Liver (tissue), 7 donors: ENCODE measurements at regions not wholly inside any gene's neighbourhood (a gene's known extent, or its start where the extent isn't known, plus 50 kb on each side); places are given as distances from the start of the nearest gene placed in this dataset.

Experiments
- DNase-seq: peaks from one replicate; pipeline ENCODE4 v3.0.0-alpha.2; 2017; ENCODE audit warnings: low spot score
- H3K27ac ChIP-seq, 2 donors: one replicate each; pipeline ENCODE4 v1.7.0; 2013; ENCODE audit warnings: inconsistent platforms in 2 of 2, low read length in 2 of 2, control low read depth in 1 of 2, low read depth in 1 of 2, mild to moderate bottlenecking in 1 of 2
- H3K27me3 ChIP-seq, 4 donors: one replicate each; pipeline versions ENCODE4 v1.6.1 to v1.7.0; 2013; ENCODE audit warnings: low read length in 3 of 4, inconsistent platforms in 1 of 4, mild to moderate bottlenecking in 1 of 4, moderate library complexity in 1 of 4; ENCODE audit not compliant: control insufficient read depth in 4 of 4, insufficient read depth in 4 of 4
- H3K36me3 ChIP-seq, 4 donors: one replicate each; pipeline versions ENCODE4 v1.6.1 to v1.7.0; 2013; ENCODE audit warnings: low read length in 3 of 4, mild to moderate bottlenecking in 3 of 4, low read depth in 1 of 4, moderate library complexity in 1 of 4; ENCODE audit not compliant: control insufficient read depth in 4 of 4, insufficient read depth in 3 of 4
- H3K4me1 ChIP-seq, 4 donors: one replicate each; pipeline versions ENCODE4 v1.6.1 to v1.7.0; 2013; ENCODE audit warnings: low read length in 3 of 4, mild to moderate bottlenecking in 3 of 4, moderate library complexity in 1 of 4; ENCODE audit not compliant: control insufficient read depth in 4 of 4, insufficient read depth in 4 of 4
- H3K4me3 ChIP-seq, 3 donors: one replicate each; pipeline versions ENCODE4 v1.6.1 to v1.7.0; 2013; ENCODE audit warnings: low read length in 3 of 3, control low read depth in 1 of 3, low read depth in 1 of 3, mild to moderate bottlenecking in 1 of 3
- H3K9ac ChIP-seq, 2 donors: one replicate each; pipeline ENCODE4 v1.7.0; 2013; ENCODE audit warnings: low read length in 2 of 2, mild to moderate bottlenecking in 2 of 2, moderate library complexity in 2 of 2, control low read depth in 1 of 2, low read depth in 1 of 2
- H3K9me3 ChIP-seq, 4 donors: one replicate each; pipeline versions ENCODE4 v1.6.1 to v1.7.0; 2013; ENCODE audit warnings: low read length in 3 of 4; ENCODE audit not compliant: control insufficient read depth in 4 of 4
- EGR1 ChIP-seq, 2 donors: IDR thresholded peaks; 2 replicates each; pipeline ENCODE4 v1.6.1; 2016 to 2018; ENCODE audit warnings: antibody characterized with exemption in 2 of 2, low read depth in 2 of 2
- GABPA ChIP-seq, 2 donors: IDR thresholded peaks in 1 of 2; conservative IDR thresholded peaks in 1 of 2; 2 replicates each; pipeline ENCODE4 v1.6.1; 2016; ENCODE audit warnings: antibody characterized with exemption in 2 of 2, mild to moderate bottlenecking in 1 of 2, moderate library complexity in 1 of 2
- HNF4G ChIP-seq: IDR thresholded peaks from 2 replicates; pipeline ENCODE4 v1.6.1; 2016; ENCODE audit warnings: antibody characterized with exemption
- JUND ChIP-seq, 2 donors: IDR thresholded peaks; 2 replicates each; pipeline ENCODE4 v1.6.1; 2016; ENCODE audit warnings: antibody characterized with exemption in 2 of 2
- NR2F2 ChIP-seq: IDR thresholded peaks from 2 replicates; pipeline ENCODE4 v1.6.1; 2016; ENCODE audit warnings: antibody characterized with exemption
- RAD21 ChIP-seq, 2 donors: IDR thresholded peaks; 2 replicates each; pipeline ENCODE4 v1.6.1; 2016; ENCODE audit warnings: antibody characterized with exemption in 2 of 2, mild to moderate bottlenecking in 2 of 2
- RXRA ChIP-seq, 2 donors: IDR thresholded peaks; 2 replicates each; pipeline ENCODE4 v1.6.1; 2017 to 2018; ENCODE audit warnings: antibody characterized with exemption in 2 of 2, mild to moderate bottlenecking in 1 of 2
- YY1 ChIP-seq: IDR thresholded peaks from 2 replicates; pipeline ENCODE4 v1.6.1; 2016; ENCODE audit warnings: antibody characterized with exemption, mild to moderate bottlenecking
- WGBS: extraction: QIAGEN DNeasy Blood & Tissue Kit; methylation state at CpG from one replicate; pipeline ENCODE4 v1.1.7; 2013; 5-methylcytosine and 5-hydroxymethylcytosine counted together
- TF ChIP-seq, protein P1 (sequence below): IDR thresholded peaks from 2 replicates; pipeline ENCODE4 v1.6.1; 2016; ENCODE audit warnings: antibody characterized with exemption
- TF ChIP-seq, protein P2 (sequence below): IDR thresholded peaks from 2 replicates; pipeline ENCODE4 v1.6.1; 2016; ENCODE audit warnings: antibody characterized with exemption
- TF ChIP-seq, protein P3 (sequence below): IDR thresholded peaks from 2 replicates; pipeline ENCODE4 v1.6.1; 2016; ENCODE audit warnings: antibody characterized with exemption, mild to moderate bottlenecking
- TF ChIP-seq, protein P4 (sequence below): IDR thresholded peaks from 2 replicates; pipeline ENCODE4 v1.6.1; 2016; ENCODE audit warnings: antibody characterized with exemption
- donor health status: healthy.
- donor health status: healthy.
- donor health status: healthy.
- donor health status: healthy.

DNA sequence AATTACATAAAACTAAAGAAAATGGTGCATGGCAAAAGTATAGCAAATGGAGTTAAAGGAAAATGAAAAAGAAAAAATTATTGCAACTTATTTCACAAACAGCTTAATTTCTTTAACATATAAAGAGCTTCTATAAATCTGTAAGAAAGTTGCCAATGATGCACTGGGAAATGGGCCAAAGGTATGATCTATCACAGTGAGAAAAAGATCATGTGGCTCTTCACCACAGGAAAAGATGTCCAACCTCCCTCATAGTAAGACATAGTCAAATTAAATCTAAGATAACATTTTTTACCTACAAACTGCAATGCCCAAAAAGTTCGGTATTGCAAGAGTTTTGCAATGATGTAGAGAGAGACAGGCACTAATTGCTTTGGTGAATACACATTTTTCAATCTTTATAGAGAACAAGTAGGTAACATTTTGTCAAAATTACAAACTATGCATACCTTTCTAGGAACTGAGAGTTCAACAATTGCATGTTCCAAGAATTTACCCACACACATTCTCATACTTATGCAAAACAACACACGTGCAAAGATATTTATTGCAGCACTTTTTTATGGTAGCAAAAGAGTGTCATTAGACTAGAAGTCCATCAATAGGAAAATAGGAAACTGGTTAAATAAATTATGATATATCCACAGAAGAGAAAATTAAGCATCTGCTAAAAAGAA, 372.6 kb downstream of the QKI start:
- no peaks in the 10 kb centered on the region for H3K4me1 ChIP-seq
- no peak overlapping the region for H3K4me3 ChIP-seq
- WGBS: 52% methylated on average over 2 of the region's 2 CpGs
- no peaks in the 10 kb centered on the region for H3K36me3 ChIP-seq
- TF ChIP-seq GABPA (IDR thresholded peaks at IDR 0.05 in 1 of 2, conservative IDR thresholded peaks at IDR 0.05 in 1 of 2): no peak
- TF ChIP-seq HNF4G: no peak
- TF ChIP-seq, protein P1, sequence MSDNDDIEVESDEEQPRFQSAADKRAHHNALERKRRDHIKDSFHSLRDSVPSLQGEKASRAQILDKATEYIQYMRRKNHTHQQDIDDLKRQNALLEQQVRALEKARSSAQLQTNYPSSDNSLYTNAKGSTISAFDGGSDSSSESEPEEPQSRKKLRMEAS: no peak
- TF ChIP-seq, protein P2, sequence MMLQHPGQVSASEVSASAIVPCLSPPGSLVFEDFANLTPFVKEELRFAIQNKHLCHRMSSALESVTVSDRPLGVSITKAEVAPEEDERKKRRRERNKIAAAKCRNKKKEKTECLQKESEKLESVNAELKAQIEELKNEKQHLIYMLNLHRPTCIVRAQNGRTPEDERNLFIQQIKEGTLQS: no peak
- TF ChIP-seq JUND (IDR thresholded peaks at IDR 0.05): no peak
- TF ChIP-seq, protein P3, sequence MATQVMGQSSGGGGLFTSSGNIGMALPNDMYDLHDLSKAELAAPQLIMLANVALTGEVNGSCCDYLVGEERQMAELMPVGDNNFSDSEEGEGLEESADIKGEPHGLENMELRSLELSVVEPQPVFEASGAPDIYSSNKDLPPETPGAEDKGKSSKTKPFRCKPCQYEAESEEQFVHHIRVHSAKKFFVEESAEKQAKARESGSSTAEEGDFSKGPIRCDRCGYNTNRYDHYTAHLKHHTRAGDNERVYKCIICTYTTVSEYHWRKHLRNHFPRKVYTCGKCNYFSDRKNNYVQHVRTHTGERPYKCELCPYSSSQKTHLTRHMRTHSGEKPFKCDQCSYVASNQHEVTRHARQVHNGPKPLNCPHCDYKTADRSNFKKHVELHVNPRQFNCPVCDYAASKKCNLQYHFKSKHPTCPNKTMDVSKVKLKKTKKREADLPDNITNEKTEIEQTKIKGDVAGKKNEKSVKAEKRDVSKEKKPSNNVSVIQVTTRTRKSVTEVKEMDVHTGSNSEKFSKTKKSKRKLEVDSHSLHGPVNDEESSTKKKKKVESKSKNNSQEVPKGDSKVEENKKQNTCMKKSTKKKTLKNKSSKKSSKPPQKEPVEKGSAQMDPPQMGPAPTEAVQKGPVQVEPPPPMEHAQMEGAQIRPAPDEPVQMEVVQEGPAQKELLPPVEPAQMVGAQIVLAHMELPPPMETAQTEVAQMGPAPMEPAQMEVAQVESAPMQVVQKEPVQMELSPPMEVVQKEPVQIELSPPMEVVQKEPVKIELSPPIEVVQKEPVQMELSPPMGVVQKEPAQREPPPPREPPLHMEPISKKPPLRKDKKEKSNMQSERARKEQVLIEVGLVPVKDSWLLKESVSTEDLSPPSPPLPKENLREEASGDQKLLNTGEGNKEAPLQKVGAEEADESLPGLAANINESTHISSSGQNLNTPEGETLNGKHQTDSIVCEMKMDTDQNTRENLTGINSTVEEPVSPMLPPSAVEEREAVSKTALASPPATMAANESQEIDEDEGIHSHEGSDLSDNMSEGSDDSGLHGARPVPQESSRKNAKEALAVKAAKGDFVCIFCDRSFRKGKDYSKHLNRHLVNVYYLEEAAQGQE: no peak
- TF ChIP-seq NR2F2: no peak
- TF ChIP-seq EGR1 (IDR thresholded peaks at IDR 0.05; ENCODE audit: low read depth in 2 of 2): no peak
- TF ChIP-seq RAD21 (IDR thresholded peaks at IDR 0.05): no peak
- TF ChIP-seq RXRA (IDR thresholded peaks at IDR 0.05): no peak
- TF ChIP-seq YY1: no peak
- TF ChIP-seq, protein P4, sequence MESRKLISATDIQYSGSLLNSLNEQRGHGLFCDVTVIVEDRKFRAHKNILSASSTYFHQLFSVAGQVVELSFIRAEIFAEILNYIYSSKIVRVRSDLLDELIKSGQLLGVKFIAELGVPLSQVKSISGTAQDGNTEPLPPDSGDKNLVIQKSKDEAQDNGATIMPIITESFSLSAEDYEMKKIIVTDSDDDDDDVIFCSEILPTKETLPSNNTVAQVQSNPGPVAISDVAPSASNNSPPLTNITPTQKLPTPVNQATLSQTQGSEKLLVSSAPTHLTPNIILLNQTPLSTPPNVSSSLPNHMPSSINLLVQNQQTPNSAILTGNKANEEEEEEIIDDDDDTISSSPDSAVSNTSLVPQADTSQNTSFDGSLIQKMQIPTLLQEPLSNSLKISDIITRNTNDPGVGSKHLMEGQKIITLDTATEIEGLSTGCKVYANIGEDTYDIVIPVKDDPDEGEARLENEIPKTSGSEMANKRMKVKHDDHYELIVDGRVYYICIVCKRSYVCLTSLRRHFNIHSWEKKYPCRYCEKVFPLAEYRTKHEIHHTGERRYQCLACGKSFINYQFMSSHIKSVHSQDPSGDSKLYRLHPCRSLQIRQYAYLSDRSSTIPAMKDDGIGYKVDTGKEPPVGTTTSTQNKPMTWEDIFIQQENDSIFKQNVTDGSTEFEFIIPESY: no peak
- H3K9ac ChIP-seq: no peak overlapping the region
- H3K27me3 ChIP-seq: no peaks in the 10 kb centered on the region
- H3K9me3 ChIP-seq: no peaks in the 10 kb centered on the region
- no peak for DNase-seq
- no peak overlapping the region for H3K27ac ChIP-seq

DNA sequence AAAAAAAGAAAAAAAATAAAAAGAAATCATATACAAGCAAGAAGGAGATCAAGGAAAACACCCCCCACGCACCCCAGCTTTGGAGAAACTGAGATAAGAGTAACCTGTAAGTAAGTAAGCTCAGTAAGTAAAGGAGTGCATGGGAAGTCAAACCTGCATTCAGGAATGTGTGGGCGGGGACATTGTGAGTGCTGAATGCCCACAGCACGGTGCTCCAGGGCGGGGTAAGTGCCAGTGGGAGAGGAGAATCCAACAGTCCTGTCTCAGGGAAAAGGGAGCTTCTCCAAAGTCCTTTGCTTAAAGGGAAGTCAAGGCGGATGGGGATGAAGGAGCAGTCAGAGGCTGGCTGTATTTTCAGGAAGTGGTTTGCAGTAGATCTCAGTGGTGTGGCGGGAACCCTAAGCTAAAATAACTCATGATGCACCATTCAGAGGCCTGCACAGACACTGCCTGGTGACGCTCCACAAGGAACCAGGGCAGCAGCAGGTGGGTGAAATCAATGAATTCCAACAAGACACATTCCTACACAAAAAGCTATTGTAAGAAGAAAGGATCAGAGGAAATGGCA, 368.0 kb downstream of the QKI start:
- H3K27ac ChIP-seq: no peak overlapping the region
- no peaks in the 10 kb centered on the region for H3K4me1 ChIP-seq
- DNase-seq: no peak
- no peak overlapping the region for H3K9ac ChIP-seq
- no peak for TF ChIP-seq JUND (IDR thresholded peaks at IDR 0.05)
- TF ChIP-seq, protein P3: no peak
- H3K36me3 ChIP-seq: no peaks in the 10 kb centered on the region
- H3K9me3 ChIP-seq: no peaks in the 10 kb centered on the region
- 77% methylated on average over 7 of the region's 7 CpGs for WGBS
- no peaks in the 10 kb centered on the region for H3K27me3 ChIP-seq
- H3K4me3 ChIP-seq: no peak overlapping the region
